HG03354 (cell line): ENCODE measurements at regions not wholly inside any gene's neighbourhood (a gene's known extent, or its start where the extent isn't known, plus 50 kb on each side); places are given as distances from the start of the nearest gene placed in this dataset.
"Not testable (repeated sequence)": the region's sequence is repeated elsewhere in the genome, so short reads cannot be mapped to it uniquely, and the experiment has no call there.

ENCODE experiments used
- ATAC-seq: cut with Tn5 transposase; IDR thresholded peaks from one replicate; pipeline ENCODE4 v1.9.1; 2021; ENCODE audit warnings: mild to moderate bottlenecking; ENCODE audit not compliant: unreplicated experiment, poor library complexity, severe bottlenecking

GRCh38 chr5:167255926-167256325 is 1035.5 kb upstream of the WWC1 start:
- ATAC-seq, result no peak

GRCh38 chr5:167259806-167260205 is 1031.6 kb upstream of the WWC1 start:
- no peak for ATAC-seq

- no peak for ATAC-seq
Observed at GRCh38 chr5:167261309-167262100, 1029.9 kb upstream of the WWC1 start.

GRCh38 chr5:167263185-167263584 is 1028.3 kb upstream of the WWC1 start:
- no peak for ATAC-seq

GRCh38 chr5:167264348-167264747 is 1027.1 kb upstream of the WWC1 start:
- ATAC-seq, result no peak

GRCh38 chr5:167268337-167268736 is 1023.1 kb upstream of the WWC1 start:
- no peak for ATAC-seq

GRCh38 chr5:167269146-167269545 is 1022.3 kb upstream of the WWC1 start:
- no peak for ATAC-seq

- ATAC-seq, result no peak
Observed at GRCh38 chr5:167271081-167271480, 1020.4 kb upstream of the WWC1 start.

GRCh38 chr5:167271511-167271910 is 1019.9 kb upstream of the WWC1 start:
- no peak for ATAC-seq

- ATAC-seq, result no peak
Observed at GRCh38 chr5:167280111-167280510, 1011.3 kb upstream of the WWC1 start.

- ATAC-seq, result no peak
Observed at GRCh38 chr5:167281925-167282324, 1009.5 kb upstream of the WWC1 start.

- ATAC-seq, result no peak
Observed at GRCh38 chr5:167283691-167284090, 1007.8 kb upstream of the WWC1 start.

GRCh38 chr5:167284222-167284890 is 1007.1 kb upstream of the WWC1 start:
- ATAC-seq, result no peak

GRCh38 chr5:167285591-167285990 is 1005.9 kb upstream of the WWC1 start:
- ATAC-seq, result no peak

- ATAC-seq, result no peak
Observed at GRCh38 chr5:167286891-167287290, 1004.6 kb upstream of the WWC1 start.

- no peak for ATAC-seq
Observed at GRCh38 chr5:167290478-167290877, 1001.0 kb upstream of the WWC1 start.

- ATAC-seq, result no peak
Observed at GRCh38 chr5:167294882-167295680, 996.4 kb upstream of the WWC1 start.

- no peak for ATAC-seq
Observed at GRCh38 chr5:167295681-167296005, 995.8 kb upstream of the WWC1 start.

GRCh38 chr5:167296066-167296465 is 995.4 kb upstream of the WWC1 start:
- ATAC-seq, result no peak

GRCh38 chr5:167296661-167297060 is 994.8 kb upstream of the WWC1 start:
- ATAC-seq, result no peak

GRCh38 chr5:167299861-167300260 is 991.6 kb upstream of the WWC1 start:
- ATAC-seq, result not testable (repeated sequence)
